C4-2B (cell line): ENCODE measurements at regions not wholly inside any gene's neighbourhood (a gene's known extent, or its start where the extent isn't known, plus 50 kb on each side); places are given as distances from the start of the nearest gene placed in this dataset.

Source experiments
- ZFX ChIP-seq: fragments of 450-650 bp; IDR thresholded peaks from 2 replicates; pipeline ENCODE4 v1.6.1; 2017
- TF ChIP-seq, protein P1 (sequence below): fragments of 450-650 bp; conservative IDR thresholded peaks from 2 replicates; pipeline ENCODE4 v1.5.1; 2017; ENCODE audit warnings: mild to moderate bottlenecking

DNA sequence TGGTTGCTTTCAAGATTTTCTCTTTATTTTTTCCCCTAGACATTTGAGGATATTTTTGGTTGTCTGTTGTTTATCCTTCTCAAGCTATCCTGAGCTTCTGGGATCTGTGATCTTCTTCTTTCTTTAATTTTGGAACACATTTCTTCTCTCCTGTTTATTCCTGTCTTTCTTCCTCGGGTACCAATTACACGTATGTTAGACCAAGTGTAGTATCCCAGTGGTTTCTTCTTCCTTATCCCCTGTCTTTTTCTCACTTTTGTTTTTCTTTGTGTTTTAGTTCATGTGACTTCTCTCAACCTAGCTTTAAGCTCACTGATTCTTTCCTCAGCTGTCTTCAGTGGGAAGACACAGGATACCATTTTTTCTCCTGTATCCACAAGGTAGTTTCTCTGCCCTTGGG, 120.0 kb downstream of the GALR1 start:
- TF ChIP-seq, protein P1, sequence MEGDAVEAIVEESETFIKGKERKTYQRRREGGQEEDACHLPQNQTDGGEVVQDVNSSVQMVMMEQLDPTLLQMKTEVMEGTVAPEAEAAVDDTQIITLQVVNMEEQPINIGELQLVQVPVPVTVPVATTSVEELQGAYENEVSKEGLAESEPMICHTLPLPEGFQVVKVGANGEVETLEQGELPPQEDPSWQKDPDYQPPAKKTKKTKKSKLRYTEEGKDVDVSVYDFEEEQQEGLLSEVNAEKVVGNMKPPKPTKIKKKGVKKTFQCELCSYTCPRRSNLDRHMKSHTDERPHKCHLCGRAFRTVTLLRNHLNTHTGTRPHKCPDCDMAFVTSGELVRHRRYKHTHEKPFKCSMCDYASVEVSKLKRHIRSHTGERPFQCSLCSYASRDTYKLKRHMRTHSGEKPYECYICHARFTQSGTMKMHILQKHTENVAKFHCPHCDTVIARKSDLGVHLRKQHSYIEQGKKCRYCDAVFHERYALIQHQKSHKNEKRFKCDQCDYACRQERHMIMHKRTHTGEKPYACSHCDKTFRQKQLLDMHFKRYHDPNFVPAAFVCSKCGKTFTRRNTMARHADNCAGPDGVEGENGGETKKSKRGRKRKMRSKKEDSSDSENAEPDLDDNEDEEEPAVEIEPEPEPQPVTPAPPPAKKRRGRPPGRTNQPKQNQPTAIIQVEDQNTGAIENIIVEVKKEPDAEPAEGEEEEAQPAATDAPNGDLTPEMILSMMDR, result no peak
- no peak for TF ChIP-seq ZFX
